GM21447 (cell line): ENCODE measurements at regions not wholly inside any gene's neighbourhood (a gene's known extent, or its start where the extent isn't known, plus 50 kb on each side); places are given as distances from the start of the nearest gene placed in this dataset.

ENCODE experiments used
- ATAC-seq: cut with Tn5 transposase; IDR thresholded peaks from one replicate; pipeline ENCODE4 v1.9.1; 2021; ENCODE audit not compliant: unreplicated experiment

- ATAC-seq = no peak
These were observed 72.3 kb upstream of the TMCC3 start for GRCh38 chr12:94722664-94723063.

GRCh38 chr12:94721173-94721572, 70.8 kb upstream of the TMCC3 start:
- ATAC-seq = peak; percentile 86

- no peak for ATAC-seq
These were observed 67.8 kb upstream of the TMCC3 start for GRCh38 chr12:94718114-94718513.

- no peak for ATAC-seq
These were observed 67.3 kb upstream of the TMCC3 start for GRCh38 chr12:94717656-94718055.

GRCh38 chr12:94717108-94717507, 66.8 kb upstream of the TMCC3 start:
- ATAC-seq = no peak

- no peak for ATAC-seq
These were observed 66.0 kb upstream of the TMCC3 start for GRCh38 chr12:94716339-94716738.

GRCh38 chr12:94714378-94715114, 64.2 kb upstream of the TMCC3 start:
- no peak for ATAC-seq

GRCh38 chr12:94712815-94713515, 62.6 kb upstream of the TMCC3 start:
- no peak for ATAC-seq

- no peak for ATAC-seq
These were observed 60.6 kb upstream of the TMCC3 start for GRCh38 chr12:94710933-94711332.

GRCh38 chr12:94707892-94708291, 57.5 kb upstream of the TMCC3 start:
- no peak for ATAC-seq

- no peak for ATAC-seq
These were observed 56.7 kb upstream of the TMCC3 start for GRCh38 chr12:94707036-94707435.

GRCh38 chr12:94706250-94706661, 55.9 kb upstream of the TMCC3 start:
- no peak for ATAC-seq

GRCh38 chr12:94705676-94706075, 55.3 kb upstream of the TMCC3 start:
- ATAC-seq = no peak

GRCh38 chr12:94704452-94705306, 54.3 kb upstream of the TMCC3 start:
- ATAC-seq = no peak

- ATAC-seq = no peak
These were observed 52.3 kb upstream of the TMCC3 start for GRCh38 chr12:94702696-94703095.

GRCh38 chr12:94701711-94702110, 51.4 kb upstream of the TMCC3 start:
- ATAC-seq = no peak

GRCh38 chr12:94700662-94701061, 50.3 kb upstream of the TMCC3 start:
- ATAC-seq = no peak
